ENCODE measurements at regions not wholly inside any gene's neighbourhood (a gene's known extent, or its start where the extent isn't known, plus 50 kb on each side); places are given as distances from the start of the nearest gene placed in this dataset.

DNA sequence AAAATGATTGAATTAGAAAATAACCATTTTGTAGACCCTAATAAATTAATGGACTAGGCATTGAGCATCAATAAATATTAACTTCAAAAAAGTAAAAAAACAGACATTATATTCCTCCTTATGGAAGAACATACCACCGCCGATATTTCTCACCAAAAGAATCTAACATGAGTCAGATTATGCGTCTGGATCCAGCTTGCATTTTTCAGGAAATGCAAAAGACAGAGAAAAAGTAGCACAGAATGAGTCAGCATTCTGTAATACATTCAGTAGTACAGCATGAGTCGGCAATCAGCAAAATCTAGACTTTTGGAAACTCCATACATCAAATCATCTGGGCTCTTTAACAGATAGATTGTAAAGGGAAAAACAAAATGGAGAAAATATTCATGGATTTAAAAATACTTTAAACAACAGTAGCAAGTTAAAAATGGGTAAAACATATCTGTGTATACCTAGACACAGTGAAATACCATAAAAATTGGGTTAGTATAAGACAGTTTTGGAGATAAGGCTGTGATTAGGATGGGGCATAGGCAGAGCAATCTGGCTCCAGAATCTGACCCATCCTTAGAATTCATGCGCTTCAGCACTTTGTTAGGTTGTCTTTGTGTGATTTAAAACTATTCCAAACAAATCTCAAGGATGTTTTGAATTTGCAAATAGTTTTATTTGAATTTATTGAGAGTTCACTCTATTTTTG, 633.0 kb upstream of the FAM241A start:
- TF ChIP-seq, protein P1, sequence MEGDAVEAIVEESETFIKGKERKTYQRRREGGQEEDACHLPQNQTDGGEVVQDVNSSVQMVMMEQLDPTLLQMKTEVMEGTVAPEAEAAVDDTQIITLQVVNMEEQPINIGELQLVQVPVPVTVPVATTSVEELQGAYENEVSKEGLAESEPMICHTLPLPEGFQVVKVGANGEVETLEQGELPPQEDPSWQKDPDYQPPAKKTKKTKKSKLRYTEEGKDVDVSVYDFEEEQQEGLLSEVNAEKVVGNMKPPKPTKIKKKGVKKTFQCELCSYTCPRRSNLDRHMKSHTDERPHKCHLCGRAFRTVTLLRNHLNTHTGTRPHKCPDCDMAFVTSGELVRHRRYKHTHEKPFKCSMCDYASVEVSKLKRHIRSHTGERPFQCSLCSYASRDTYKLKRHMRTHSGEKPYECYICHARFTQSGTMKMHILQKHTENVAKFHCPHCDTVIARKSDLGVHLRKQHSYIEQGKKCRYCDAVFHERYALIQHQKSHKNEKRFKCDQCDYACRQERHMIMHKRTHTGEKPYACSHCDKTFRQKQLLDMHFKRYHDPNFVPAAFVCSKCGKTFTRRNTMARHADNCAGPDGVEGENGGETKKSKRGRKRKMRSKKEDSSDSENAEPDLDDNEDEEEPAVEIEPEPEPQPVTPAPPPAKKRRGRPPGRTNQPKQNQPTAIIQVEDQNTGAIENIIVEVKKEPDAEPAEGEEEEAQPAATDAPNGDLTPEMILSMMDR (IDR thresholded peaks at IDR 0.05; ENCODE audit: poor library complexity, severe bottlenecking): no peak
- no peak for TF ChIP-seq SMC3 (conservative IDR thresholded peaks at IDR 0.05; ENCODE audit: poor library complexity)
- no peak for TF ChIP-seq POLR2AphosphoS5 (IDR thresholded peaks at IDR 0.05)
